ENCODE measurements at regions not wholly inside any gene's neighbourhood (a gene's known extent, or its start where the extent isn't known, plus 50 kb on each side); places are given as distances from the start of the nearest gene placed in this dataset.

DNA sequence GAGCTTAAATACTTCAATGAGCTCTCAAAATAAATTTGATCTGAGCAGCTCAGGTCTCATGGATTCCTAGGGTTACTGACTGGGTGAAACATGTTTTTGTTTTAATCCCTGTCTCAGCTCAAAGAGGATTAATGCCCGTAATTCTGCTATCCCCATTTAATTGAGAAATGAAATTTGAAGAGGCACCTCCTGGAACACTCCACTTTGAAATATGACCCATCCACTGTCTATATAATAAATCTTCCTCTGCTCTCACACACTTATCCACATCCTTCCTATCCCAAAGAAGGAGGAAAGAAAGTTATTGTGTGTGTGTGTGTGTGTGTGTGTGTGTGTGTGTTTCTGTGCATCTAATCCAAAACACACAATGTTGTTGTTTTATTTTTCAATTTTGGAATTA, 2082.4 kb upstream of the PIK3C3 start:
- DNase-seq (ENCODE audit: low spot score) = no peak

DNA sequence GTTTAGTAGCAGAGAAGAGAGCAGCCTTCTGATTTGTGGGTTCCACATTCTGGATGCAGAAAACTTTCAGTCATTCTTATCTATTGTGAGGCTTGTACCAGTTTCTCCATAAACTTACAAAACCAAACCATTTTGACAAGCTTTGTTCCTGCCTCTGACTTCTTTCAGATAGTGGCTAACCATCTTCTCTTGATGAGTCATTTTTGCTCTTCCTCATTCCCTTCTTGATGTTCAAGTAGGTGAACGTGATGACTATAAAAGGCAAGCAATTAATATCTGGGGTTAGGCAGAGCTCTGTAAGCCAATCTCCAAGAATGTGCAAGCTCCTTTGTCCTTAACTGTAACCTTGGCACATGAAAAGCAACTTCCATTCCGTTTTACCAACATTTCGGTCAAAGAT, 2083.1 kb upstream of the PIK3C3 start:
- DNase-seq (ENCODE audit: low spot score) = no peak

DNA sequence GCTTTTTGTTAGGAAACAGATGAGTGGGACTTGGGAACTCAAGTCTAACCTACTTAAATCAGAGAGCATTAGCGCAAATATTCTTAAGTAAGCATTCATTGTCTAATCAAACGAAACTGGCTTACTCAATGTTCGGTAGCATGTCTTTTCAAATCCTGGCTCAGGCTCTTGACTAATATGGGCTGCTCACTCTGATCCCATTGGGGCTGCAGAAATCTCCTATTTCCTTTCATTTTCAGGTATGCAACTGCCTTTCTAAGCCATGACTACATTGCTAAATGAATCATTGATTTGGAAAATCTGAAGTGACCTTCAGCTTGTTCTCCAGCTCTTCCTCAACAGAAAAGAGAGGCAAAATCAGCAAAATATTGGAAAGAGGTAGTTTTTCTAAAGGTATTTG, 2084.4 kb upstream of the PIK3C3 start:
- DNase-seq (ENCODE audit: low spot score) = no peak

GRCh38 chr18:39863916-39864315, 2091.1 kb upstream of the PIK3C3 start:
- DNase-seq (ENCODE audit: low spot score) = no peak

DNA sequence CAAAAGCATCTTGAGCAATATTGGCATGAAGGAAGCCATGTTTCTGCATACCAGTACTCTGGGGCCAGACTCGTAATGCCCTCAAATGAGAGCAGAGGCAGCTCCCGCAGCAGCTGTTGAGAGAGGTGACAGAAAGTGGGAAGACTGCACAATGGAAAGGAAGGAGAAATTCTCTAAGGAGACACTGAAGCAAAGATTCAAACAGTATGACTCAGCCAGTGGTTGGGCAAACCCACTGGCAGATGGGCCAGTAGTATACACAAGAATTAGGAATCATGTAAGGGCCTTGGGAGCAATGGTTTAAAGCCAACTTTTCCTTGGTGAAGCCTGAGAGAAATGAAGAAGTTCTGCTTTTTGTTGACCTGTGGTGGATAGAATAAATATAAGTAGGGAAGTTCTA, 2092.7 kb upstream of the PIK3C3 start:
- no peak for DNase-seq (ENCODE audit: low spot score)

GRCh38 chr18:39854291-39854690, 2100.7 kb upstream of the PIK3C3 start:
- DNase-seq (ENCODE audit: low spot score) = no peak

DNA sequence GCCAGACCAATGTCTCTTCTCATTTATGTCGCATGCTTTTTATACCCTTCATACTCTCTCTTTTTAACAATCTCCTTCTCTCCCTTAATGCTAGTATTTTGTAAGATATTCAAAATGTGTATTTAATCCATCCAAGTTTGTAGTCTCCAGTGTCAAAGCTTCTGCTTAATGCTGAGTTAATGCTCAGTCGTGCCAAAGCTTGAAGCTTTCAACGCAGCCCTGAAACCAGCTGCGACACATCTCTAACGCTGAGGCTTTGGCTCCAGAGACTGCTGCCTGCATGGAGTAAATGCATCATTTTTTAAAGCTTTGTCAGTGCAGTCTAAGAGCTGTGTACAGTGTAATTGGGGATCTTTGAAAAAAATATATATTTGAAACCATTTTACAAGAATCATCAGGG, 2108.8 kb upstream of the PIK3C3 start:
- no peak for DNase-seq (ENCODE audit: low spot score)

DNA sequence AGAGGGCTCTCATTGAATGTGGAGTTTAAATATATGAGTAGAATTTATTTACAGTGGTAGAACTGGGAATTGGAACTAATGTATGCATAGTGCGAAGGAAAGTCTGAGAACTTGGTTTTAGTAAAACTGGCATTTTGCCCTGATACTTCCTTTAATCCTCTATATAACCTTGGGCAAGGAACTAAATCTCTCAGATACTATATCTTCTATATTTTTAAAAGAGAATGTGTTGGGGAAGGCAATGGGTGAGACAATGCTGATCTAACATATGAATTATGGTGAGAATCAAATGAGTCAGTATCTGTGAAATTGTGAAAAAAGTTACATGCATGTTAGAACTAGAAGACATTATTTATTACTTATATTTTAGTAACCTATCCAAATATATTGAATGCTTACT, 2109.4 kb upstream of the PIK3C3 start:
- DNase-seq (ENCODE audit: low spot score) = no peak

DNA sequence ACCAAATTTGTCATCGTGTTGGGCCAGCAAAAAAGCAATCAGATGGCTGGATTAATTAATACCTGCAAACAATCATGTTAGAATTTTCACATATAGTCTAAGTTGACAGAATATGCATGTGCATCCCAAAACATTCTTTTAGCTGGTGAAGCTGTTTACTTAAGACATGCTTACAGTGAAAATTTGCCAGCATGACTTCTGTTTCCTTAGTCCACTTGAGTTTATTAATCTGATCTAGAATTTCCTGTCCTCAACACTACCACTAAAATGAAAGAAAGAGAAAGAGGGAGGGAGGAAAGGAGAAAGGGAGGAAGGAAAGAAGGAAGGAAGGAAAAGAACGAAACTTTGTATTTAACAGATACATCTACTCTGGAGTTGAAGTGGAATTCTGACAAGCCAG, 2109.9 kb upstream of the PIK3C3 start:
- no peak for DNase-seq (ENCODE audit: low spot score)

DNA sequence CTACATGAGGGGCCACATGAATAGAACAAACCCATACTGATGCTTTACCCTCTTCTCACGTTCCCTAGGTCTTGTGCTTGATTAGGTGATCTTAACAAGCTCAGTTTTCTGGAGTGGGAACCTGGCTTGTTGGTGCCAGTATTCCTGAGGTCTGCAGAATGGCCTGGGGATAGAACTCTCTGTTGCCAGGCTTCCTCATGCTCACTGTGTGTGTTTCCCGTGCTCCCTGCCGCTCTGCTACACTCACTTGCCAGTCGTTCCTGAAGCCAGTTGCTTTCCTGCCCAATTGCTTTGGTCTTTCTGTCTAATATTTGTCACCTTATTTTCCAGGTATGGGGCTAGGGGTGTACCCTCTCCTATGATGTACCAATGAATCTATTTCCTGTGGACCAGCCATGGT, 2111.5 kb upstream of the PIK3C3 start:
- DNase-seq (ENCODE audit: low spot score) = no peak

DNA sequence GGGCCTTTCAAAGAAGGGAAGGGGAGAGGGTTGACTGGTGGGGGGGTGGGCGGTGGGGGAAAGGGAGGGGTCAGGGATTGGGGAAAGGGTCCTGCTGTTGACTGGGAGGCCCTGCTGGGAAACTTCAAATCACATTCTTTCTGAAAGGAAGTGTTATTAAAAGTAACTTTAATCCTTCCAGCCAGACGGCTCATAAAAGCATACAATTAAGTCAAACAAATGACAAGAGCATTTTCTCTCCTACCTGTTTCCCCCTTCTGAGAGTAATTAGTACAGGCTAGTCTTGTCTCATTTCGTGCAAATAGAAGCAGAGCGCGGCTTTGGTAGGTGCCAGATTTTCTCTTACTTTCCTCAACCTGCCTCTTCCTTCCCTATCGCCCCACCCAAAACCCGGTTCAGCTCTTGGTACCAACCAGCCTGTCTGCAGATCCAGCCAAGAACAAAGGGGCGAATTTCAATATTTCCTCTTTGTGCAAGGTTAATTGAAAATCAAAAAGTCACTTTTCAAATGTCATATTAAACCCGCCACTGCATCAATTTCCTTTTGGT, 2112.6 kb upstream of the PIK3C3 start:
- no peak for DNase-seq (ENCODE audit: low spot score)

DNA sequence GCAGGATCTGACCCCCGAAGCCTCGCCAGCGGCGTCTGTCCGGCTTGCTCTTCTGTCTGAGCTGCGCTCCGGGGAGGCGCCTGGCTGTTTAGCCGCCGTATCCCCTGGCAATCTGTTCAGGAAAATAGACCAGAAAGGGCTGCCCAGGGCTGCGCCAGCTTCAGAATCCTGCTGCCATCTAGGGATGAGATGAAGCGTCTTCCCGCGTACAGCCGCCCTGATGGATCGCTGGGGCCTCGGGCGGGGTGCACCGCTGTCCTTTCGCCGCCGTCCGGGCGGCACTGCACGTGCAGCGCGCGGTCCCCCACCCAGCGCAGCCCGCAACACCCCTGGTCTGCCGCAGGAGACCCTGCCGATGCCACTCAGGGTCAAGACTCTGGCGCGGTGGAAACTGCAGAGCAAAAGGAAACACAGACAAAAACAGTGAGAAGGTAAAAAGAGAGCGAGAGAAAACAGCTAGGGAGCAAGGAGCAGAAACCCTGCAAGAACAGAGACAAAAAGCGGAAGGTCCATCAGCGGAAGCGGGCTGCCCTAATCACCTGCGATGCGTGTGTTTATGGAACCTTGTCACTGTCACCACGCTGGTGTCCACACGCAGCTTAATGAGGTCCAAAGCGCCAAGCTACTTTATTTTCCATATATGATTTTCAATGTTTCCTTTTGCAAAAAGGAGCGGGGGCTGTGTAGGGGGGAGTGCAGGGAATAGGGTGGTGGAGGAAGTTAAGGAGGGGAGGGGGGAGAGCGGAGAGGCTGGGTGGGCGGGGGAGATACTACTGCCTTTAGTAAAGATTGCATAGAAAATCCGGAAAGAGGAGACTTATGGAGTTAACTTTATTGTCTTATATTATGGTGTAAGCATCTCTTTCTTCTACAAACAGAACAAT, 2113.3 kb upstream of the PIK3C3 start:
- DNase-seq (ENCODE audit: low spot score) = peak; percentile 52

- no peak for DNase-seq (ENCODE audit: low spot score)
Measured at GRCh38 chr18:39840856-39841481, 2114.1 kb upstream of the PIK3C3 start.

GRCh38 chr18:39840406-39840805, 2114.6 kb upstream of the PIK3C3 start:
- DNase-seq (ENCODE audit: low spot score) = no peak

DNA sequence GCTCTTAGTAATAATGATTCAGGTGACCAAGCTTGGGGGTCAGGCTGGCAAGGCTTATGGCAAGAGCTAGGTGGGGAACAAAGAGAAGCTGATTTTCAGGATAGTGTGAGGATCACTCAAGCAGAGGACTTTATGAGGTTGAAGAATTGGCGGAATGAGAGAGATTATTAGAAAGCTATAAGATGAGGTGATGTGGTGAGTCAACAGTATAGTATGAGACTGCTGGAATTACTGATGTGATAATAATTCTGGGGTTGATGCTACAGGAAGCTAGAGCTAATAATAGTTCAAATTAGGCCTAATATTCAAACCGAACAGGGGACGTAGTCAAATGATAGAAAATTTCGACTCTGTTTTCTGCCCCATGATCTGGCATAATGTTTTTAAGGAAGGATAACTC, 2115.3 kb upstream of the PIK3C3 start:
- no peak for DNase-seq (ENCODE audit: low spot score)

DNA sequence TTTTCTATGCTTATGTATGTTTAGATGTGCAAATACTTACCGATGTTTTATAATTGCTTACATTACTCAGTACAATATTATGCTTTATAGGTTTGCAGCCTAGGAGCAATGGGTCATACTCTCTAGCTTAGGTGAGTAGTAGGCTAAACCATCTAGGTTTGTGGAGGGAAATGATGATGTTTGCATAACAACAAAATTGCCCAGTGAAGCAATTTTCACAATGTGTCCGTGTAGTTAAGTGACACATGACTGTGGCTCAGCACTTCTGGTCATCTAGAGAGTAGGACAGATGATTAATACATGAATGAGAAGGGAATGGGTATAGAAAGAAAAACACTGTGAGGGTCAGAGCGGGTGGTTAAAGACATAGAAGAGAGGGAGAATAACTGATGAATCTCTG, 2116.2 kb upstream of the PIK3C3 start:
- DNase-seq (ENCODE audit: low spot score) = no peak

DNA sequence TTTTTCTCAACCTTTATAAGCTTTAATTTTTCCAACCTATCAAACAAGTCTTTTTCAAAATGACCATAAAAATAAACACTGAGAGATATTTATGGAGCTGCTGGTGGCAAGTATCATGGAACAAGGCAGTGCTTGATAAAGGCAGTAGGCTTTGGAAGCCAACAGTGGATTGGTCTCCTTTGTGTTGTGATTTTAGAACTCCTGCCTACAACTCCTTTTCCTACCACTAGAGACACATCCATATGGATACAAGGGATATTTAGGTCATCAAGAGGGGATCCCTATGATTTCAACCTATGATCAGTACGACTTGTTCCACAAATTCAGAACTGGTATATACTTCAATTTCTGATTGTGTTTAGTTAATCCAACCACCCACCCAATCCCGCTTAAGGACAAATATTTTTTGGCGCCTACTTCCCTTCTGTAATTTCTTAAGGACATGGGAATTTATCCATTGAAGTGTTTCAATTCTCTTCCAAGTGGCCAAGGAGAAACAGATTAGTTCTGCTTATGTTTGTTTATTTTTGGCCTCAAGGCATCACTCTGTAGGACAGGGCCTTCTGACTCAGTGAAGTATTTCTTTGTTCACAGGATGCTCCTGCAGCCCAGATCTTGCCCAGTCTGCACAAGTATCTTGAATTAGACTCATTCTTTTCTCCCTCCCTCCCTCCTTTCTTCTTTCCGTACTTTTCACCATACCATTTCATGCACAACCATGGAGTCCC, 2119.6 kb upstream of the PIK3C3 start:
- DNase-seq (ENCODE audit: low spot score) = peak; percentile 11

DNA sequence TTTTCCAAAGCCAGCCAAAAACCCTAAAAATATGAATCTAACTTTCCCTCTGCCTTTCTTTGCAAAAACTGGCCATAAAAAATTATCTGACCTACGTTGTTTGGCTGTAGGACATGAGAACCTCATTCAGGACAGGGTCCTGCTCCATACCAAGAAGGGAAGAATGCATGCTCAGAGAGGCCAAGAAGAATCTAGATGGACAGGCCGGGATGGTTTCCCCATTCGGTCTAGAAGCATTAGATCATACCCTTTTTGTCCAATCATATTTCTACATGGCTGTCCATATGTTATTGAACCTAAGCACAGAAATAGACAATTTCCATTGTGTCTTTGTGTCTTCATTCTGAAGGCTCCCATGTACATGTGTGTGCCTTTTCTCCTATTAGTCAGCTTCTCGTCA, 2120.4 kb upstream of the PIK3C3 start:
- DNase-seq (ENCODE audit: low spot score) = no peak

GRCh38 chr18:39825485-39826150, 2129.4 kb upstream of the PIK3C3 start:
- DNase-seq (ENCODE audit: low spot score) = peak; percentile 49

DNA sequence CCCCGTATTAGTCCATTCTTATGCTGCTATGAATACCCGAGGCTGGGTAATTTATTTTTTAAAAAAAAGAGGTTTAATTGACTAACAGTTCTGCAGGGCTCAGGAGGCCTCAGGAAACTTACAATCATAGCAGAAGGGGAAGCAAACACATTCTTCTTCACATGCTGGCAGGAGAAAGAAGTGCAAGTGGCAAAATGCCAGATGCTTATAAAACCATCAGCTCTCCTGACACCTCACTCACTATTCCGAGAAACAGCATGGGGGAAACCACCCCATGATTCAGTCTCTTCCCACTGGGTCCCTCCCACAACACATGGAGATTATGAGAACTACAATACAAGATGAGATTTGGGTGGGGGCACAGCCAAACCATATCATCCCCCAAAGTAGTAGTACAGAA, 2148.5 kb upstream of the PIK3C3 start:
- DNase-seq (ENCODE audit: low spot score) = no peak

DNA sequence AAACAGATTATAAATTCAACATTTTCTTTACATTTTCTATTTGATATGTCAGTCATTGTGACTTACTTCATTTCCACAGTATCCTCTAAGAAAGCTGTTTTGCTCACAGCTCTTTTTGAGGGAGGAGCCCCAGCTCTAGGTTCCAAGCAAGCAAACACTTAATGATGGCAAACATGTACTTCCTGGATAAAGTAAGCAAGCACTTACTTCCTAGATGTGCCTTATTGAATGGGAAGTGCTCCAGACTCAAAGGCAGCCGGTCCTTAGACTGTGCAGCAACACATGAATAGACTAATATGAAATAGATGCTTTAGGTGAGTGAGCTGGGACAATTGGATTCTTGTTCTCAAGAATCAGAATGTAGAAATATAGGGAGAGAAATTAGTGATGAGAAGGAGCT, 2149.8 kb upstream of the PIK3C3 start:
- no peak for DNase-seq (ENCODE audit: low spot score)

DNA sequence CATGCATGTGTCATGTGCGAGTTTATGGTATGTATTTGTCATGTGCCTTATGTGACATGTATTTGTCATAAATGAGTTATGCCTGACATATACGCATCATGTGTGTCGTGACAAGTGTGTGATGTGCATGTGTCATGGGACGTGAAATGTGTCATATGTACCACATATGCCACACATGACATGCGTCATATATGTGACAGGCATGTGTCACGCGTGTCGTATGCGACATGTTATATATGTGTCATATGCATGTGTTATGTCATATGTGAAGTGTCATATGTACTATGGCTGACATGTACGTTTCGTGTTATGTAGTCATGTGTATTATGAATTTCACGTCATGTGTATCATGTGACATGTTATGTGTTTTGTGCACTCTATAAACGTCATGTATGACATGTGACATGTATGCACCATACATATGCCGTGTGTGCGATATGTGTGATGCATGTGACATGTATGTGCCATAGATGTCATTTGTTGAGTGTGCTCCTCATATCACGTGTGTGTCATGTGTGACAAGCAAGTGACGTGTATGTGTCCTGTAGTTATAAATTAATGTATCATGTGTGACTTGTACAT, 2152.3 kb upstream of the PIK3C3 start:
- DNase-seq (ENCODE audit: low spot score) = no peak

Data from H4 (cell line).